ENCODE measurements at regions not wholly inside any gene's neighbourhood (a gene's known extent, or its start where the extent isn't known, plus 50 kb on each side); places are given as distances from the start of the nearest gene placed in this dataset.
A peak's percentile ranks its signal among the peaks of the same experiment; 100 is the strongest.

DNA sequence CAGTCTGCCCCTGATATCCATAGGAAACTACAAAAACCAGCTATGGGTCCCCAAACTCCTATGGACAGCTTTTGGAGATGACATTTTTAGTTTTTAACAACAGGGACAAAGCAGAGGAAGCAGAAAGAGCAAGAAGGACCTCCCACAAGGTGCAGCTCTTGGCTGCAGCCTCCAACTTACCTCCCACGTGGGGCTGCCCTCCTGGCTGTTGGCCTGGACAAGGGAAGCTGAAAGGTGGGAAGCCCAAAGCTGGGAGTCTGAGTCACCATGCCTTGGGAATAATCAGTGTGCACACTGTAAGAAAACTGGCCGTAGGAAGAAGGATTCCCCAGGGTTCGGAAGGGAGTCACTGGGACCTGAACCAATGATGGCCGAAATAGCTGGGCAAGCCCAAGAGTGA lies 51.8 kb upstream of the PAX1 start:
- no peak for DNase-seq (ENCODE audit: low read depth)

DNA sequence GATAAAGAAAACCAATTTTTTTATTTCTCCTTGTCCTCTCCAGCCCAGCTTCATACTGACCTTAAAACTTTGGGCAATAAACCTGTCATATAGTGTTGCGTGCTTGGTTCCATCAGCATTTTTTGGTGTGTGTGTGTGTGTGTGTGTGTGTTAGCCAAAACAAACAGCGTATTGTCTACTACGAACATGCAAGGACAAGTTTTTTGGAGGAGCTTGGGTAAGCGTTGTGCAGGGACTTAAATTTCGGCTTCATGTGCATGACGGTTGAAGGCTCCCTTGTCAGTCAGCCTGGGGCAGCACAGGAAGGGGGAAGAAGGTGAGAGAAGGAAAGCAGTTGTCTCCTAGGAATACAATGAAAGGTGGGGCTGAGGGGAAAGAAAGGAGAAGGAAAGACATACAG lies 62.0 kb upstream of the PAX1 start:
- no peak for DNase-seq (ENCODE audit: low read depth)

DNA sequence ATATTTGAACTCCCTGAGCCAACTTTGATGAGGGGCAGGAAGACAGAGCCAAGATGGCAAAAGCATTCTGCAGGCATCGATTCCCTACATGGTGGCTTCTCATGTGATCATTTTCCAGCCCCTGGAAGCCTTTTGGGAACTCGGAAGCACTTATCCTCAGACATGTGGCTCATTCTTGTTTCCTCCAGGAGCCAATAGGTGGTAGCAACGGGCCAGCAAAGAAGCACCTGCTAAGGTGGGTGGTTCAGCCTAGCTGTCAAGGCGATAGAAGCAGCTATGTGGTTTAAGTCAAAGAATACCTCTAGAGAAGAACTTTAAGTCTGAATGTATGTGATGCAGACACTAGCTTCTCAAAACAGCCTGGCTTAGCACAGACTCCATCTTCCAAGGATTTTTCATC lies 64.9 kb upstream of the PAX1 start:
- no peak for DNase-seq (ENCODE audit: low read depth)

DNA sequence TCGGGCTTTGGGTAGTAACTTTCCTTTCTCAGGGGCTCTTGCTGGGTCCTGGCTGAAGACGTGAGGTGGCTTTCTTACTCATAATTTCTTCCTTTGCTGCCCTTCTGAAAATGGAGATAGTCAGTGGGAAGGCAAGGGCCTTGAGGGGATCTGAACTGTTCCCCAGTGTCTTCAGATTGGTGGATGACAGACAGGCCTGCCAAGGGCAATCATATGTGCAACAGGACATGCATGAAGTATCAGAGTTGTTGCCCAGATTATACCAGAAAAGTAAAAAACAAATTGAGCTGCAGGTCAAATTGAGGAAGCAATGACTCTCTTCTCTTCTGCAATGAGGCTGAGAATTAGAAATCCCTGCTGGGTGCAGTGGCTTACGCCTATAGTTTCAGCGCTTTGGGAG lies 71.6 kb upstream of the PAX1 start:
- DNase-seq (ENCODE audit: low read depth) = no peak

DNA sequence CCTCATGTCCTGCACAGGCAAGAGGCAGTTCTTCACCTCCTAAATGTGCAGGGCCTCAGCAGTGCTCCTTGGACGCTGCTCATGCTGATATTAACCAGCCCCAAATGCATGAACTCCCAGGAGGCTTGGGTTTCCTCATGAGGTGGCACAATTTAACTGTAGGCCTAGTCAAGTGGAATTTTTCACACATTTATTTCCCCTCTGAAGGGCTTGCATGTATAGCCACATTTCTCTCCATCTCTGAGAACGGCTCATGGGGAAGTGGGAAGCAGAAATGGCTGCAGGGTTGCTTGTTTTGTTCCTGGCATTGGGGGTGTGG lies 72.8 kb upstream of the PAX1 start:
- DNase-seq (ENCODE audit: low read depth) = no peak

DNA sequence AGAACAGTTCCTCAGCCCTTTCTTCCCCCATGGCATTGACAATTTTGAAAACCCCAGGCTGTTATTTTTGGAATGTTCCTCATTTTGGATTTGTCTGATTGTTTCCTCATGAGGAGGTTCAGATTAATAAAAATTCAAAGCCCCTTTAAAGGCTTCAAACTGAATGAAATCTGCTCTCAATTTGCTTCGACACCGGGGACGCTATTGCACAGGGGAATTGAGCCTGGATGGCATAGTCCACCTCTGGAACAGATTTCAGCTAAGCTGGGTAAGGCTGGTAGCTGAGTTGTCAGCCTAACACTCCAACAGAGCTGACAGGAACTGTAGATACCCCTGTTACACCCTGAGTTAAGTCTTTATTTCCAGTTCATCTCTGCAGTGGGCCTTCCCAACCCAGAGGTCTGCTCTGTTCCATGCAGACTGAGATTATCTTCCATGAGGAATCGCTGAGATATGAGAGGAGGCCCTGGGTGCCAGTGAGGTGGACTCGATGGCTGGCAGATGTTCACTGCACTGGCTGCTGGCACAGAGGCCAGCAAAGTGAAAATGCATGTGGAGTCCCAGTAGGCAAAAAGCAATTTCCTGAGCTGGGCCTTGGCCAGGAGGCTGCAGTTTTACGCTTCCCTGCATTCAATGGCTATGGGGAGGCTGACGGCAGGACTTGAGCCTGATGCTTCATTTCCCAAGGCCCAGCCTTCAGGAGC lies 73.3 kb upstream of the PAX1 start:
- DNase-seq (ENCODE audit: low read depth) = no peak

DNA sequence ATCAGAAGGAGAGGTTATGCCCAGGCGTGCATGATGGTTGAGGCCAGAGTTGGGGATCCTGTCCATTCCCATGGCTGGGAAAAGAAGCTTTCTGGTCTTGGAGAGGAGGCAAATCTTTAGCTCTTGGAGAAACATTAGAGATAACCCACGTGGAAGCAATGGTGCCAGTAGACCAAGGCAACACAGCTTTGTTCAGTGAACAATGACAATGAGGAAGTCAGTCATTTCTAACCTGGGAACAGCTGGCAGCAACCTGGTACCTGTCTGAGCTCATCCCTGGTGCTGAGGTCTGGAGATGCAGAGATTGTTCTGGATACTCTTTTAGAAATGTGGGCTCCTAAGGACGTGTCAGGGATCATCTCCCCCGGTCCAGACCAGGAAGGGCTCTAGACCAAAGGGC lies 76.7 kb upstream of the PAX1 start:
- DNase-seq (ENCODE audit: low read depth) = no peak

DNA sequence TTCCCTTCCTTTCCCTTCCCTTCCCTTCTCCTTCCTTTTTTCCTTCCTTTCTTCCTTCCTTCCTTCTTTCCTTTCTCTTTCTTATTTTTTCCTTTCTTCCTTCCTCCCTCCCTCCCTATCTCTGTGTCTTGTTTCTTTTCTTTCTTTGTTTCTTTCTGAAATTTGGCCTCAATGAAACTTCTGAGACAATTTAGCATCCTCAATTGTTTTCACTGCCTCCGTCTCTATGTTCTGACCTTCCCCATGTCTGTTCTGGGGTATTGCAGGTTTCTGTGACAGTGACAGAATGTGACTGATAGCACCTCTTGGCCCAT lies 81.7 kb upstream of the PAX1 start:
- DNase-seq (ENCODE audit: low read depth) = no peak

DNA sequence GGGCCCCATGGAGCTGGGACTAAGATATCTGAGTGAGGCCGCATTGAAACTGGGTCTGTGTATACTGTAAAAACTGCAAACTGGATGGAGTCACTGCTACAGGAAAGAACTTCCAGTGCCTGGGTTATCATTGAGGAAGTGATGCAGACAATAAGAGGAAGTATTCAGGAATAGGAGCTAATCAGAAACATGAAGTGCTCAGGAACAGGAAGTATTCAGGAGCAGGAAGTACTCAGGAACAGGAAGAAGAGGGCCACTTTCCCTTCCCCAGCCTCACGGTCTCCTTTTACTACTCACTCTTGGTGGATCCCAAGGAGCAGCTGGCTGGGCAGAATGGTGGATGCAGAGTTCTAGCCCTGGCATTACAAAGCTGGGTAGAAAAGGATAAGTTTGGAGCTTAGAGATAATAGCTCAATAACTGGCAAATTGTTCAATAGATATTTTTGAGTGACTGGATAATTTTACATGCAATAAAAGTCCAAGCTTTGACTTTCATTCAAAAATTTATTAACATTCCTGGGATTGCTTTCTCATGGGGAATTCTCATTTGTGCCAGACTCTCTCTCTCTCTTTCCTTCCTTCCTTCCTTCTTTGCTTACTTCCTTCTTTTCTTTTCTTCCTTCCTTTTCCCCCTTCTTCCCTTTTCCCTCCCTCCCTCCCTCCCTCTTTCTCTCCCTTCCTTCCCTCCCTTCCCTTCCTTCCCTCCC lies 82.2 kb upstream of the PAX1 start:
- DNase-seq (ENCODE audit: low read depth) = no peak

DNA sequence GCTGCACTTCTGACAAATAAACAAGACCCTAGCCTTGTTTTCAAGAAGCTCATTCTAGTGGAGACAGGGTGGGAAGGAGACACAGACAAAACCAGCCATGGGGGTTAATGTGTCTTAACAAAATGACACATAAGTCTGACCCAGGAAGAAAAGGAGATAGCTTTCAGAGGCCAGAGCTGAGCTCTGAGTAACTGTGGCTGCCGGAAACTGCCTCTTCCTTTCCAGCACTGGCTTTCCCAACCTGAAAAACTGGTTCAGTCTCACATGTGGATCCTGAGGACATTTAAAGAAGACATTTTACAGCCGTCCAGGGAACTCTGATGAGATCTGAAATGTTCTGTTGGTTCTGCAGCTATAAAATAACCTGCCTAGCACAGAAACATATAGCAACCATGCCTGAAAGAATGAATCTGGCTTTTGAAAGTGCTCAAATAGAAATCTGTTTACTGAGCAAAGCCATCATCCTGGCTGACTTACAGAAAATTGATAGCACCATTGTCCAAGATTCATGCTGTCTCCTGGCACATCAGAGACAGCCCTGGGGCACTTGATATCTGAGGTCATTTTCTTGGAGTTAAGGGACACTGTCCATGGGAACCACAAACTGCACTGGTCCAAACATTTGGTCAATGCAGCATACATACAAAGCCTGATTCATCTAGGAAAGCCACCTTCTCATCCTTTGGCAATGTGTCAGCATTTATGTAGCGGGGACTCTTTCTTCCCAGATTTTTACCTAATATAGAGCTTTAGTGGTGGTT lies 83.2 kb upstream of the PAX1 start:
- peak; percentile 42 for DNase-seq (ENCODE audit: low read depth)

DNA sequence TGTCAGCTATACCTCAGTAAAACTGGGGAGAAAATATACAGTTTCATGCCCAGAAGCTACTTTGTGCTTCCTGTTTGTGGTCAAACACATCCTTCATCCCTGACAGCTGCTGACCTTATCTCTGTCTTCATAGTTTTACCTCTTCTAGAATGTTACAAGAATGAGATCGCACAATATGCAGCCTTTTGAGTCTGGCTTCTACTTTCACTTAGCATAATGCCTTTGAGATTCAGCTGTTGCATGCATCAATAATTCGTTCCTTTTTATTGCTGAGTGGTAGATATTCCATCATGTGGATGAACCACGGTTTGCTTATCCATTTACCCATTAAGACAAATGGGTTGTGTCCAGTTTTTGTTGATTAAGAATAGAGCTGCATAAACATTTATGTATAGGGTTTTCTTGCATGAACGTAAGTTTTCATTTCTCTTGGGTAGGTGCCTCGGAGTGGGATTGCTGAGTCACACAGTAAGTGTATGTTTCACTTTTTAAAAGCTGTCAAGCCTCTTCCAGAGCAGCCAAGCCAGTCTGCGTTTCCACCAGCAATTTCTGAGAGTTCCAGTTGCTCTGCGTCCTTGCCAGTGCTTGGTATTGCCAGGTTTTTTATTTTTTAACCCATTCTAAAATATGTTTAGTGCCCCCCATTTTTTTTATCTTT lies 86.6 kb upstream of the PAX1 start:
- DNase-seq (ENCODE audit: low read depth) = peak; percentile 21

DNA sequence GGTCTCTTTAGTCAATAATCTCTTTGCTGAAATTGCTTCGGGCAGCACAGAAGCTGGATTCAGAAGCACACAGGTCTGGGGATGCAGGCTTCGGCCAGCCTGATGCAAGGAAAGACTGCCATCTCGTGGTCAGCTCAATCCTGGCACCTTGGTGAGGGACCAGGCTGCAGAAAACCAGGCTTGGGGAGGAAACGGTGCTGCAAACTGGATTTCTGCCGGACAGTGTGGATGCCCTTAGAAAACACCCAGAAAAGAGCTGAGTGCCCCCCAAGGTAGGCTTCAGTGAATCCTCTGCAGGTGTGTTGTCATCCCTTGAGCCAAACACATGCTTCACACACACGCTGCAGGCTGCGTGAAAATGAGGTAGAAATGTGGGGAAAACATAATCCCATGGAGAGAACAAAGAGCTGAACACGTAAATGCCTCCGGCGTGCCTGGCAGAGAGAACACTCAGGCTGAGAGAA lies 89.8 kb upstream of the PAX1 start:
- DNase-seq (ENCODE audit: low read depth) = peak; percentile 64

DNA sequence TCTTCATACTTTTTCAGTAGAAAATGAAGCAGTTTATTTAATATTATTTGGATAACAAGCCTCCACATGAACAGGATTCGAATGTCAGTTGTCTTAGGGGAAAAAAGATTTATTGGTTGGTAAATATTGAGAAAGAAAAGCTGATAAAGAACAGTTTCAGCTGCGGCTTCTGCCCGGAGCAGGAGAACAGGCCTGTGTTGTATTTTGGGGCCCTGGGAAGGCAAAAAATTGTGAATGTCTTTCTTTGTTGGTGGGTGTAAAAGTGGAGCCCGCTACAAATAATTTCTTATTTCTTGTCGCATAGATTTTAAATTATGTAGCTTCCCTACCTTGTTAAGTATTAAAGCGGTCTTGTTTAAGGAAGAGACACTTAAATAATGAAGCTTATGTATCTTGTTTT lies 90.5 kb upstream of the PAX1 start:
- no peak for DNase-seq (ENCODE audit: low read depth)

DNA sequence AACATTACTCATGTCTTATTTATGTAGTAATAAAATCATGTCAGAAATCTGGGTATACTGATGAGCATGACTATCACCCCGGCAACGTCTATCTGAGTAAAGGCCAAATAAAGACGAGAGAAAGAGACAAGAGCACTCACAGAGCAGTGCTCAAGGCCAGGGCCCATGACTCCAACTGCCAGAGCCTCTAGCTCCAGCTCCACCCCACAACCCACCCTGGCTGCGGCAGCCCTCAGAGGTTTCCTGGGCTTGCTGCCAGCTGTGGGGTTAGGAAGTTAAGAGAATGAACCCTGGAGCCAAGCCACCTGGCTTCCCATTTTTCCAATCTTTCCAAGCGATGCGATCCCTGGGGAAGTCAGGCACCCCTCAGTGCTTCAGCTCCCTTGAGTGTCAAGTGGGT lies 92.0 kb upstream of the PAX1 start:
- peak; percentile 65 for DNase-seq (ENCODE audit: low read depth)

DNA sequence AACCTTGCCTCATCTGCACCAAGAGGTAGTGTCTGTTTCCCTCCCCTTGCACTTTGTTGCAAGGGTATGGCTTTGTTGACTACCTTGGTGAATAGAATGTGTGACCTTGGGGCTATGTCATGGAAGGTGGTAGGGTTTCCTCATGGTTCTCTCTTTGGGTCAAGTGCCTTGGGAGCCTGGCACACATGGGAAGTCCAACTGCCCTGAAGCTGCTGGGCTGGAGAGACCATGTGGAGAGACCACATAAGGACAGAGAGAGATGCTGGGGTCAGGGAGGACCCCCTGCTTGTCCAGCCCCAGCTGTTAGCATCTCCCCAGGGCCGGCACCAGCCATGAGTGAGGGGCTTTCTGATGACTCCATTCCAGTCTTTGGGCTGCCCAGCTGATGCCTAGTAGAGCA lies 95.5 kb upstream of the PAX1 start:
- DNase-seq (ENCODE audit: low read depth) = no peak

DNA sequence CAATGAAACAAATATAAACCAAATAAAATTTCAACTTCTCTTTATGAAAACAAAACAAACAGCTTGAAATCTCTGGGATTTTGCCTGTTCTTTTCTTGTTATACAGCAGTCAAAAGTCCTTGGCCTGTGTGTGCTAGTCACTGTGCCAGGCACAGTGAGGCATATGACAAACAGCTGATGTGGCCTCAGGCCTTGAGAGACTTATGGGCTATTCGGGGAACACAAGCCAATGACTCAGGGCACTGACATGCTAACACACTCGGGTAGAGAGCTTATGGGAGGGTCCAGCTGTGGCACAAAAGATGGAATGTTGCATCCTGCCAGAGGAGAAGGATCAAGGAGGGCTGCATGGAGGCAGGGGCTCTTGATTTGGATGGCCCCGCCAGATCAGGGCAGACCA lies 95.4 kb upstream of the NKX2-2 start:
- peak; percentile 91 for DNase-seq (ENCODE audit: low read depth)

DNA sequence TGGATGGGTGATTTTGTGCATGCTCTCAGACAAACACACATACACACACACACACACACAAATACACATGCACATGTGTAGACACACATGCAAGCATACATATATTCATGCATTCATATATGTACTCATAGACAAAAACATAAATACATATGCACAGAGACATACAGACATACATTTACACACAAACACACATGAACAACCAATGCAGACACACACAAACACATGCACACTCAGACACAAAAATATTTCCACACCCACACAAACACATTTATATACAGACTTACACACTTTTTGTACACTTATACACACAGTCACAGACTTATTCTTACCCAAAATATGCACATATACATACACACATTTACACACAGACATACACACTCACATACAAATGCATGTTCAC lies 94.9 kb upstream of the NKX2-2 start:
- no peak for DNase-seq (ENCODE audit: low read depth)

DNA sequence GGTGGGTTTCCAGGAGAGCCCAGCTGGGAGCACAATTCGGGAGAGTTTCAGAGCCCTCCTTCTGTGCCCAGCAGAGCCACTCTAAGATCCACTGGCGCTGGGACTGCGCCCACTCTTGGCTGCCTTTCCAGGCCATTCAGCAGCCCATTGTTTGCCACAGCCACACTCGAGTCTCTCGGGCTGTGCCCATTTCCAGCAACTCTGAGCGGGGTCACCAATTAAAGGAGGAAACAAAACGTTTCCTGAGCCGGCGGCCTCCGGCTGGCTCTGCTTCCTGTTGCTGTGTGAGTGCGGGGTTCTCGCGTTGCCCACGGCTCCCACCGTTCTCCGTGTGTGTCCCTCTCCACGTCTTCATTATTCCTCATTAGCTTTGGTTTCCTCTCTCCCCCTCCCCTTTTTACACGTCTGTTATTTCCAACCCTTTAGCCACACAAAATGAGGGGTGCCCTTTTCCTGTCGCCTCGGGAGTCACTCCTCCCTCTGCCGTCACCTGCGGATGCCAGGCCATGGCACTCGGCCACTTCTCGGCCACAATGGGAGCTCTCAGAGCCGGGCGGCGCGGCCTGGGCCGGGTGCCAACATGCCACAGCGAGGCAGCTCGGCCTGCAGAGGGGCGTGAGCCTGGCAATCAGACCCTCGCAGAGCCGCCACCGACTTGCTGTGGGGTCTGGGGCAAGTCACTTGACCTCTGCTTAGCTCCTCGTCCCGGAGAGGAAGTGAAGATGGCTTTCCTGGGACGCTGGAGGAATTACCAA lies 94.3 kb upstream of the NKX2-2 start:
- DNase-seq (ENCODE audit: low read depth) = peak; percentile 50

DNA sequence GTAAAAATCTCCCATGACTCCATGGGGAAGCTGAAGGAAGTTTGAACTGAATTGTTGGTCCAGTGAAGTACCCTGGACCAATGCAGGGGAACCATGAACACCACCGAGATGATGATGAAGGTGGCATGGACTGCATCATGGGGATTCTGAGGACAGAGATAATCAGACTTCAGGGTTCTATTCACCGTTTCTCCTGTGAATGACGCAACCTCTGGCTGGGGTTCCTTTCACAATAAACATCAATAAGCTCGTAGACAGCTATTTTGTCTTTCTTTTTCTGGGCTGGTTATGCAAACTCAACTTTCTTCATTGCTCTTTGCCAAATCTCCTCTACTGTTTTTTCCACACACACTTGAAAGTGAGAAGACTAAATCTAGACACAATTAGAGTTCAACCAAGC lies 87.9 kb upstream of the NKX2-2 start:
- no peak for DNase-seq (ENCODE audit: low read depth)

DNA sequence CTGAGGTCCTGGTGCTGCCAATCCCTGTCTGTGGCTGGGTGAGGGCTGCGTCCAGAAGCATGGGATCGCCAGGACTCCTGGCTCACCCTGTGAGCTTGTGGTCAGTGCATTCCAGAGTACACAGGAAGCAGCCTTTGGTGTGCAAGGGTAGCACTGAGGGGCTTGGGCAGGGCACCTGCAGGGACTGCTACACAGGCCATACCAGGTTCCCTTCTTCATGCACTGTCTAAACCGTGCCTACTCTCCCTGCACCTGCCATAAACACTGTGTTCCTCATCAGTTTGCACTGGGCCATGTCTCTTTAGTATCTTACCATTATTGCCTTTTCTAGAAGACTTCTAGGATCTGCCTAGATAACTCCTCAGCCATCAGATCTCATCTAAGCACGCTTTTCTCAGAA lies 72.8 kb upstream of the NKX2-2 start:
- no peak for DNase-seq (ENCODE audit: low read depth)

DNA sequence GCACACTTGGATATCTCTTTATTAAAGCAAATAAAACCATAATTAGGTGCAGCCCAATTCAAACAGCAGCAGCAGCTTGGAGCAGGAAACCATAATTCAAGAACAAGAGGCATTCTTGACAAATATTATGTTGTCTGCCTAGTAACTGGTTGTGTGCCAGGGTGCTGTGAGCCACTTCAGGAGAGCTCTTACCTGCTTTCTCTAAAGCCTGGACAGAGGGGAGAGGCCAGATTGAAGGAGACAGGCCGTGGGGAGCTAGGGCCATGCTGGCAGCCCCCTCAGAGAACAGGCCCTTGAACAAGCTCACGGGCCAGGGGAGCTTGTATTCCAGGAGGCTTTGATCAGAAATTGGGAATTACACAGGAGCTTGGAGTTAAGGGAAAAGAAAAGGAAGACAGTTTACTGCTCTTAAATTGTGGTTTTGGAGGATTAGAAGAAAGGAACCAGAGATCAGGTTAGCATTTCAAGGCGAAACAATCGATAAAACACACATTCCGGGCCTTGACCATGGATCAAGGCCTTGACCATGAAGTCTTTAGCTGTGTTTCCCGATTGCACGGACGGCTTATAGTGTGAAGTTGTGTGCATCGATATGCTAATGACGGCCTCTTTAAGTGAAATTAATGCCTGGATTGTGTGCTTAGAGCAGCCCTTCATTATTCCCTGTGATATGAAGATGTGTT lies 69.8 kb upstream of the NKX2-2 start:
- no peak for DNase-seq (ENCODE audit: low read depth)

Measured in RPMI7951 (cell line).